Mesendoderm (in vitro differentiated cells): ENCODE measurements at regions not wholly inside any gene's neighbourhood (a gene's known extent, or its start where the extent isn't known, plus 50 kb on each side); places are given as distances from the start of the nearest gene placed in this dataset.
A peak's percentile ranks its signal among the peaks of the same experiment; 100 is the strongest.

Experiments used
- DNase-seq: peaks from one replicate; pipeline ENCODE4 v3.0.0; 2013
- H2AK5ac ChIP-seq: 2 replicates; pipeline ENCODE4 v1.6.1; 2013; ENCODE audit warnings: low read length, inconsistent platforms
- H2BK120ac ChIP-seq: 2 replicates; pipeline ENCODE4 v1.6.1; 2013; ENCODE audit warnings: low read depth, mild to moderate bottlenecking, low read length, moderate library complexity, mixed read lengths
- H2BK15ac ChIP-seq: replicated peaks from 2 replicates; pipeline ENCODE4 v1.6.1; 2013; ENCODE audit warnings: low read depth, mild to moderate bottlenecking, moderate library complexity
- H2BK5ac ChIP-seq: 2 replicates; pipeline ENCODE4 v1.6.1; 2013; ENCODE audit warnings: low read length, inconsistent platforms
- H3K18ac ChIP-seq: 2 replicates; pipeline ENCODE4 v1.6.1; 2013; ENCODE audit warnings: mild to moderate bottlenecking, low read length, mixed read lengths
- H3K23ac ChIP-seq: one replicate; pipeline ENCODE4 v1.6.1; 2013; ENCODE audit warnings: low read length
- H3K27ac ChIP-seq: 2 replicates; pipeline ENCODE4 v1.5.1; 2013; ENCODE audit warnings: low read depth, mild to moderate bottlenecking, inconsistent platforms, low read length, moderate library complexity
- H3K27me3 ChIP-seq: 2 replicates; pipeline ENCODE4 v1.6.1; 2013; ENCODE audit warnings: low read length, control low read depth, mild to moderate bottlenecking, inconsistent platforms; ENCODE audit not compliant: insufficient read depth, poor library complexity
- H3K36me3 ChIP-seq: 2 replicates; pipeline ENCODE4 v1.6.1; 2013; ENCODE audit warnings: low read length, inconsistent platforms; ENCODE audit not compliant: control insufficient read depth, insufficient read depth
- H3K4ac ChIP-seq: one replicate; pipeline ENCODE4 v1.6.1; 2013; ENCODE audit warnings: low read depth, mild to moderate bottlenecking, low read length, moderate library complexity
- H3K4me1 ChIP-seq: 2 replicates; pipeline ENCODE4 v1.6.1; 2013; ENCODE audit warnings: low read depth, low read length, inconsistent platforms; ENCODE audit not compliant: control insufficient read depth
- H3K4me2 ChIP-seq: 2 replicates; pipeline ENCODE4 v1.6.1; 2013; ENCODE audit warnings: low read length
- H3K4me3 ChIP-seq: 2 replicates; pipeline ENCODE4 v1.5.1; 2013; ENCODE audit warnings: mild to moderate bottlenecking, low read length
- H3K56ac ChIP-seq: one replicate; pipeline ENCODE4 v1.6.1; 2013; ENCODE audit warnings: low read length
- H3K79me1 ChIP-seq: 2 replicates; pipeline ENCODE4 v1.6.1; 2013; ENCODE audit warnings: low read length, inconsistent platforms
- H3K79me2 ChIP-seq: 2 replicates; pipeline ENCODE4 v1.6.1; 2013; ENCODE audit warnings: mild to moderate bottlenecking, low read length; ENCODE audit not compliant: control insufficient read depth, insufficient read depth
- H3K9ac ChIP-seq: 2 replicates; pipeline ENCODE4 v1.6.1; 2013; ENCODE audit warnings: low read length, inconsistent platforms
- H4K5ac ChIP-seq: one replicate; pipeline ENCODE4 v1.6.1; 2013; ENCODE audit warnings: low read length
- H4K8ac ChIP-seq: one replicate; pipeline ENCODE4 v1.6.1; 2013; ENCODE audit warnings: low read depth, mild to moderate bottlenecking, control low read depth, low read length, moderate library complexity
- WGBS: extraction: QIAGEN DNeasy Blood & Tissue Kit; methylation state at CpG from one replicate; pipeline ENCODE4 v1.1.7; 2013; ENCODE audit warnings: low lambda C conversion rate, missing lambda C conversion rate; ENCODE audit not compliant: insufficient coverage; ENCODE audit errors: extremely low coverage; 5-methylcytosine and 5-hydroxymethylcytosine counted together

DNA sequence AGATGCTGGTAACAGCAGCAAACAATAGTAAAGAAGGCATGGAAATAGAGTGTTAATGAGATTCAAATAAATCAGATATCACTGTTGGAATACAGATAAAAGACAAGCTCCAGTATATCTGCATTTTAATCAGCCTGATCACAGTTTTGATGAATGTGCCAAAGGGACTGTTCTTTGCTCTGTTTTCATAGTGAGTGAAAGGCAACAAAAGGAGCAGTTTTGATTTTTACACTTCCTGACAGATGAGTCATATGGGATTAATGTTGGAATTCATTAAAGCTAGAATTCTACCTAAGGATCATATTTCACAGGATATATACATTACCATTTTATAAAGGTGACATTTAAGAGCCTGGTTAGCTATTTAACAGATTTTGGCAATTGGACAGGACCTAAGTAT is 743.3 kb upstream of the PTPRD start:
- Histone ChIP-seq H3K4me3 (no peak overlapping the region), H3K23ac (no peak overlapping the region), H4K5ac (no peak overlapping the region), H3K27me3 (no peaks in the 10 kb centered on the region), H3K4me2 (no peak overlapping the region), H2BK5ac (no peak overlapping the region), H2AK5ac (no peak overlapping the region), H3K79me1 (no peaks in the 10 kb centered on the region), H3K27ac (no peak overlapping the region), H4K8ac (no peak overlapping the region), H2BK120ac (no peak overlapping the region), H3K4ac (no peak overlapping the region), H3K4me1 (no peaks in the 10 kb centered on the region), H3K79me2 (no peaks in the 10 kb centered on the region), H3K36me3 (no peaks in the 10 kb centered on the region), H3K56ac (no peak overlapping the region), H3K18ac (no peak overlapping the region), H3K9ac (no peak overlapping the region), H2BK15ac (no peak overlapping the region)
- peak; percentile 28 for DNase-seq

DNA sequence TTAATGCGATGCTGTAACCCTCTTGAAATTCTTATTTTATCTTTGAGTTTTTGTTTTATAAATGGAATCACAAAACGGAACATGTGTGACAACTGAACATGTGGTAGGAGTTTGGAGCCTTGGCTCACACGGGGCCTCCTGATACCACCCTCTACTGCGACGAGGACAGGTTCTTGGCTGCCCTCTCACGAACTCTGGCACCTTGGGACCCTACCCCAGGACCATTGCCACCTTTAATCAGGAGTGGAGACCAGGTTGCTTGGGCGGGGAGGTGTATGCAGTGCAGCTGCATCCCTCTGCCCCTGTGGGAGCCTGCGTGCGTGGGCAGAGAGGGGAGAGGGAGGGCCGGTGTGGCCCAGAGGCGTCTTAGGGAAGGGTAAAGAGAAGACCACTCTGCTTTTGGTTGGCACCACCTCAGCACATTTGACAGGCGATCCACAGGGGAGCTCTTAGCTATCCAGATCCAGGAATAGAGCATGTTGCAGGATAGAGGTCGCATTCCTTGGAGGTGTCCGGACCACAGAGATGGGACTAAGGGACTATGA is 753.9 kb upstream of the PTPRD start:
- Histone ChIP-seq H3K79me1 (no peaks in the 10 kb centered on the region), H3K27ac (no peak overlapping the region), H3K9ac (no peak overlapping the region), H3K56ac (no peak overlapping the region), H2BK15ac (no peak overlapping the region), H4K5ac (no peak overlapping the region), H3K4me1 (no peaks in the 10 kb centered on the region), H3K79me2 (no peaks in the 10 kb centered on the region), H2AK5ac (no peak overlapping the region), H2BK120ac (no peak overlapping the region), H3K18ac (no peak overlapping the region), H3K23ac (no peak overlapping the region), H3K36me3 (no peaks in the 10 kb centered on the region), H3K4ac (no peak overlapping the region), H3K4me3 (no peak overlapping the region), H3K4me2 (no peak overlapping the region), H3K27me3 (no peaks in the 10 kb centered on the region), H2BK5ac (no peak overlapping the region), H4K8ac (no peak overlapping the region)
- no peak for DNase-seq
- WGBS: no CpG with 5 or more reads among the region's 14 CpGs

DNA sequence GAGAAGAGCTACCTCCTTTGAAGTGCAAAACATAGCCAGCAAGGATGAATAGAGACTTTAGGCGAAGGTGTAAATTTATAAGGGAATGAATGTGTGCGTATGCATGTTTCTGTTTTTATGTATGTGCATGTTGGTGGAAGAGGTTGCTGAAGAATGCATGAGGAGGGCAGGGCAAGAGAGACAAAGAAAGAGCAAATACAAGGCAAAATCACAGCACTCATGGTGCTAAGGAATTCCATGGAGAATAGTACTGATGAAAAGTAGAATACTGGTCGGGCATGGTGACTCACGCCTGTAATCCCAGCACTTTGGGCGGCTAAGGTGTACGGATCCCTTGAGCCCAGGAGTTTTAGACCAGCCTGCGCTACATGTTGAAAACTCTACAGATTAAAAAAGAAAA is 762.1 kb upstream of the PTPRD start:
- no peaks in the 10 kb centered on the region for H3K36me3 ChIP-seq
- H3K79me2 ChIP-seq: no peaks in the 10 kb centered on the region
- H4K5ac ChIP-seq: no peak overlapping the region
- H3K79me1 ChIP-seq: no peaks in the 10 kb centered on the region
- no peak overlapping the region for H3K4me3 ChIP-seq
- no peak overlapping the region for H2BK120ac ChIP-seq
- H3K56ac ChIP-seq: no peak overlapping the region
- no peak overlapping the region for H2AK5ac ChIP-seq
- no peak overlapping the region for H2BK15ac ChIP-seq
- H2BK5ac ChIP-seq: no peak overlapping the region
- no peak overlapping the region for H3K27ac ChIP-seq
- H3K27me3 ChIP-seq: no peaks in the 10 kb centered on the region
- peak; percentile 21 for DNase-seq
- WGBS: no CpG with 5 or more reads among the region's 7 CpGs
- H3K9ac ChIP-seq: no peak overlapping the region
- H4K8ac ChIP-seq: no peak overlapping the region
- H3K4me2 ChIP-seq: no peak overlapping the region
- H3K4ac ChIP-seq: no peak overlapping the region
- no peaks in the 10 kb centered on the region for H3K4me1 ChIP-seq
- H3K18ac ChIP-seq: no peak overlapping the region
- no peak overlapping the region for H3K23ac ChIP-seq

- Histone ChIP-seq H2BK15ac (no peak overlapping the region), H3K18ac (no peak overlapping the region), H3K4me2 (no peak overlapping the region), H3K4me3 (no peak overlapping the region), H3K36me3 (no peaks in the 10 kb centered on the region), H3K4me1 (no peaks in the 10 kb centered on the region), H3K27me3 (no peaks in the 10 kb centered on the region), H2AK5ac (no peak overlapping the region), H3K56ac (no peak overlapping the region), H3K9ac (no peak overlapping the region), H3K23ac (no peak overlapping the region), H3K79me1 (no peaks in the 10 kb centered on the region), H4K8ac (no peak overlapping the region), H3K27ac (no peak overlapping the region), H4K5ac (no peak overlapping the region), H3K79me2 (no peaks in the 10 kb centered on the region), H2BK120ac (no peak overlapping the region), H3K4ac (no peak overlapping the region), H2BK5ac (no peak overlapping the region)
- no peak for DNase-seq
These were observed 789.8 kb upstream of the PTPRD start for GRCh38 chr9:11402621-11403020.

DNA sequence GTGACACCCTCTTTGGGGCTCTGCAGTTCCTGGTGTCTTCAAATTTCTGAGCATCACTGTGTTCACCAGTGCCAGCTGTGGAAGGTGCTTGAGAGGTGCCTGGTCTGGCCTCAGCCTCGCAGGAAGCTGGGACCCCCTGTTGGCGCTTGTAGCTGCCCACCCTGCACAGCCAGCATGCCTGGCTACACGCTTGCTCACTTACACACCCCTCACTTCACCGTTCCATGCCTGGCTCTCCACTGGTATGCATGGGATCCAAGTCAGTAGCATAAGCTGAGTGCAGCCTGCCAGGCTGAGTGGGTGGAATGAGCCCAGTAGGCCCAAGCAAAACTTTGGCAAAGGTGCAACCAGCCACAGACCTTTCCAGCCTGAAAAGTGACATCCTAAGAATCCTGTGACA is 801.4 kb upstream of the PTPRD start:
- Histone ChIP-seq H3K18ac (no peak overlapping the region), H3K4ac (no peak overlapping the region), H3K79me2 (no peaks in the 10 kb centered on the region), H2BK5ac (no peak overlapping the region), H3K79me1 (no peaks in the 10 kb centered on the region), H2AK5ac (no peak overlapping the region), H3K23ac (no peak overlapping the region), H2BK15ac (no peak overlapping the region), H4K5ac (no peak overlapping the region), H3K56ac (no peak overlapping the region), H3K36me3 (no peaks in the 10 kb centered on the region), H3K4me3 (no peak overlapping the region), H3K27ac (no peak overlapping the region), H3K4me1 (no peaks in the 10 kb centered on the region), H4K8ac (no peak overlapping the region), H3K4me2 (no peak overlapping the region), H3K9ac (no peak overlapping the region), H3K27me3 (no peaks in the 10 kb centered on the region), H2BK120ac (no peak overlapping the region)
- whole genome bisulfite sequencing: no CpG with 5 or more reads among the region's 4 CpGs
- DNase-seq: no peak

DNA sequence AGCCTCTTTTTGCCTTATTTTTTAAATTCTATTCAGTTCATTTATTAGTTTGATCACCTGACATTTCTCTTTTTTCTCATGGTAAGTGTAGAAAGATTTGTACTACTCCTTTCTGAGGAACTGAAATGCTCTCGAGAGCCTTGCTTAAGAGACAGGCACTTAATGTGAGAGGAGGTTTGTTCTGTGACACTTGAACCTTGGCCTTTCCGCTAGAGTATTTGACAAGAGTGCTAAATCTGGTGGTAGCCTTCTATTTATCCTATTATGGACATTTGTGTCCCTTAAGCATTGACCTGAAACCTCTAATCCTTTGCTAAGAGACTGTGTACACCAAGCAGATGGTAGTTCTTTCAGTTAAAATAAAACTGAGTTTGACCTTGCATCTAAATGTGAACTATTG is 805.0 kb upstream of the PTPRD start:
- Histone ChIP-seq H3K4ac (no peak overlapping the region), H2BK120ac (no peak overlapping the region), H3K79me1 (no peaks in the 10 kb centered on the region), H2BK15ac (no peak overlapping the region), H3K79me2 (no peaks in the 10 kb centered on the region), H3K27ac (no peak overlapping the region), H3K4me1 (no peaks in the 10 kb centered on the region), H3K36me3 (no peaks in the 10 kb centered on the region), H3K4me3 (no peak overlapping the region), H3K56ac (no peak overlapping the region), H3K9ac (no peak overlapping the region), H2BK5ac (no peak overlapping the region), H2AK5ac (no peak overlapping the region), H3K27me3 (no peaks in the 10 kb centered on the region), H4K5ac (no peak overlapping the region), H3K4me2 (no peak overlapping the region), H3K18ac (no peak overlapping the region), H4K8ac (no peak overlapping the region), H3K23ac (no peak overlapping the region)
- WGBS: no CpG with 5 or more reads among the region's 2 CpGs
- DNase-seq: no peak
